Ovary (tissue), 7 donors: ENCODE measurements at regions not wholly inside any gene's neighbourhood (a gene's known extent, or its start where the extent isn't known, plus 50 kb on each side); places are given as distances from the start of the nearest gene placed in this dataset.

Experiments used
- DNase-seq, 5 donors: peaks; one replicate each; pipeline ENCODE4 v3.0.0-alpha.2; 2019 to 2020
- H3K27ac ChIP-seq, 2 donors: fragments of 200-600 bp; one replicate each; pipeline versions ENCODE4 v1.5.1 to v1.8.0; 2019 to 2022
- H3K27me3 ChIP-seq: fragments of 200-600 bp; one replicate; pipeline ENCODE4 v1.8.0; 2022
- H3K36me3 ChIP-seq: fragments of 200-600 bp; sonication (generic); one replicate; pipeline ENCODE4 v1.5.1; 2019
- H3K4me1 ChIP-seq: one replicate; pipeline ENCODE4 v1.8.1; 2013; ENCODE audit warnings: mild to moderate bottlenecking, moderate library complexity; ENCODE audit not compliant: insufficient read depth
- H3K4me3 ChIP-seq: fragments of 200-600 bp; sonication (generic); one replicate; pipeline ENCODE4 v1.5.1; 2017
- H3K9me3 ChIP-seq, 2 donors: fragments of 200-600 bp in 1 of 2; sonication (generic) in 1 of 2; one replicate each; pipeline versions ENCODE4 v1.5.1 to v1.8.1; 2013 to 2019; ENCODE audit warnings: mild to moderate bottlenecking in 1 of 2, moderate library complexity in 1 of 2
- EP300 ChIP-seq: sonication (generic); formaldehyde crosslinking; IDR thresholded peaks from one replicate; pipeline ENCODE4 v1.6.1; 2017; ENCODE audit warnings: antibody characterized with exemption
- POLR2A ChIP-seq: fragments of 450-650 bp; IDR thresholded peaks from one replicate; pipeline ENCODE4 v1.6.1; 2017; ENCODE audit warnings: antibody characterized with exemption, mild to moderate bottlenecking, moderate library complexity
- WGBS, 3 donors: extraction: QIAGEN DNeasy Blood & Tissue Kit in 1 of 3; methylation state at CpG; one replicate each; pipeline versions ENCODE4 v1.1.5 to v1.1.7; 2013 to 2017; 5-methylcytosine and 5-hydroxymethylcytosine counted together
- intact Hi-C, 4 donors: fragments of 100-400 bp; cut with DNase I; formaldehyde crosslinking; loops; one replicate each; pipeline versions ENCODE4 v1.11.0 to v1.15.1; 2022 to 2023
- TF ChIP-seq, protein P1 (sequence below), 3 donors: fragments of 450-650 bp in 2 of 3; fragments of 200-600 bp in 1 of 3; IDR thresholded peaks; one replicate each; pipeline versions ENCODE4 v1.5.1 to v1.8.0; 2016 to 2022; ENCODE audit warnings: antibody characterized with exemption in 3 of 3, mild to moderate bottlenecking in 1 of 3
- donor health status: DM: no; HTN: no; CAD: no; lungs with moderate emphysema.
- donor health status: DM: no; HTN: no; CAD: no.
- donor health status: Bipolar disorder and iron deficiency.
- donor health status: DM: no; HTN: no; CAD: no.
- donor health status: DM: yes; HTN: yes; CAD: no.

DNA sequence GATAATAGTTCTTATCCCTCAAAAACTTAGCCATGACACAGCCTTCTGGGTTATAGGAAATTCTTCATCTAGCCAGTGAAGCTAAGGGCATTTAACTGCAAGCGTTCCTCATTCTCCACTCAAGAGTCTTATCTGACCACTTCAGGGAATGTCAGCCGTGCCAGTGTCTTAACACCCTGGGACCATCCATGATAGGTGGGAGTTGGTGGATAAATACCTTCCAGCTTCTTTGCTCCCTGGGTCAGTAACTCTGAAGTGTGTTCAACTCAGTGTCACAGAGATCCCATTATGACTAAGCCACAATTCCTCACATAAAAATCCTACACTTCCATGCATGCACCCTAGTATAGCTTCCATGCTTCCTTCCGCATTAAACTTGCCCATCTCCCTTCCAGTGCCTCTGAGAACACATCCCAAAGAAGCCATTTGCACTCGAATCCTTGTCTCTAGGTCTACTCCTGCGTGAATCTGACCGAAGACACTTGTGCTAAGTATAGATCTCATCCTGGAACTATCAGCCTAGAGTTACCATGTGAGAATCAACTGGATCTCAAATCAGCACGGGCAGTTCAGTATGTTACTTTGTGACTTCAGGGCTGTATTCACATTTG, 264.3 kb upstream of the MAF start:
- no peaks in the 10 kb centered on the region for H3K36me3 ChIP-seq
- H3K27ac ChIP-seq = no peak overlapping the region
- no peaks in the 10 kb centered on the region for H3K27me3 ChIP-seq
- TF ChIP-seq EP300 (no peak), POLR2A (no peak)
- TF ChIP-seq, protein P1, sequence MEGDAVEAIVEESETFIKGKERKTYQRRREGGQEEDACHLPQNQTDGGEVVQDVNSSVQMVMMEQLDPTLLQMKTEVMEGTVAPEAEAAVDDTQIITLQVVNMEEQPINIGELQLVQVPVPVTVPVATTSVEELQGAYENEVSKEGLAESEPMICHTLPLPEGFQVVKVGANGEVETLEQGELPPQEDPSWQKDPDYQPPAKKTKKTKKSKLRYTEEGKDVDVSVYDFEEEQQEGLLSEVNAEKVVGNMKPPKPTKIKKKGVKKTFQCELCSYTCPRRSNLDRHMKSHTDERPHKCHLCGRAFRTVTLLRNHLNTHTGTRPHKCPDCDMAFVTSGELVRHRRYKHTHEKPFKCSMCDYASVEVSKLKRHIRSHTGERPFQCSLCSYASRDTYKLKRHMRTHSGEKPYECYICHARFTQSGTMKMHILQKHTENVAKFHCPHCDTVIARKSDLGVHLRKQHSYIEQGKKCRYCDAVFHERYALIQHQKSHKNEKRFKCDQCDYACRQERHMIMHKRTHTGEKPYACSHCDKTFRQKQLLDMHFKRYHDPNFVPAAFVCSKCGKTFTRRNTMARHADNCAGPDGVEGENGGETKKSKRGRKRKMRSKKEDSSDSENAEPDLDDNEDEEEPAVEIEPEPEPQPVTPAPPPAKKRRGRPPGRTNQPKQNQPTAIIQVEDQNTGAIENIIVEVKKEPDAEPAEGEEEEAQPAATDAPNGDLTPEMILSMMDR (IDR thresholded peaks at IDR 0.05) = no peak
- H3K4me3 ChIP-seq = no peak overlapping the region
- no peak for DNase-seq
- no peaks in the 10 kb centered on the region for H3K4me1 ChIP-seq
- intact Hi-C loops = no loop called here
- H3K9me3 ChIP-seq = no peaks in the 10 kb centered on the region
- 93 to 96% (median 94%) methylated on average over 7 of the region's 7 CpGs for WGBS, 3 donors

DNA sequence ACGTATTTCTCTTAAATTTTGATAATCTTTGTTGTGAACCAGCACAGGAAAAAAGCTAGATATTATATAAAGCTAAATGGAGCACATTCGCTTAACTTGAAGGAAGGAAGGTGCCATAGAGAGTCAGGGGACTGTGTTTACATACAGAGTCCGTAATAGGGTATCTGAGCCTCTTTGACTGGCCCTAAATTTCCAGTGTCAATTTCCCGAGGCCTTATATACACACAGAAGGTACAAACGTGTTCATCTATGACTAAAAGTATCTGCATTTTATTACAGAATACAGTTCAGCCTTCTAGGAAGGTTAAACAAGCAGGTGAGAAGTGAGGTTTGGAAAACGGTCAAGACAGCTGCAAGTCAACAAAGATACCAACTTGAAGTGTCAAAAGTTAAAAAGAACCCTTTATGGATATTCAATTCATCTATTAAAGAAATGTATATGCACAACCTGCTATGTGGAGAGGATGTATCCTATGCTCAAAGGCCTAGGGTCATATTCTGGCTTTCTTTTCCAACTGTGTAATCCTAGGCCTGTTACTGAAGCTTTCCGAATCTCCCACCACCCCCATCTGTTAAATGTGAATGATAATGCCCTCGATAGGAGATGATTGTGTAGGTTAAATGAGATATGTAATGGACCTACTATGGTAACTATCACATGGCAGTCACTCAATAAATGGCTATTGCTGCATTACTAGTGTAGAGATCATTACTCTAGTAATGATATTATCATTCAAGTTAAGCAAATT, 263.7 kb upstream of the MAF start:
- Histone ChIP-seq H3K27ac (no peak overlapping the region), H3K36me3 (no peaks in the 10 kb centered on the region), H3K4me3 (no peak overlapping the region), H3K9me3 (no peaks in the 10 kb centered on the region), H3K4me1 (no peaks in the 10 kb centered on the region), H3K27me3 (no peaks in the 10 kb centered on the region)
- TF ChIP-seq EP300 = no peak
- no peak for TF ChIP-seq POLR2A
- TF ChIP-seq, protein P1 (IDR thresholded peaks at IDR 0.05) = no peak
- 72 to 80% (median 76%) methylated on average over 8 of the region's 8 CpGs for WGBS, 3 donors
- DNase-seq = no peak
- intact Hi-C loops = no loop called here

DNA sequence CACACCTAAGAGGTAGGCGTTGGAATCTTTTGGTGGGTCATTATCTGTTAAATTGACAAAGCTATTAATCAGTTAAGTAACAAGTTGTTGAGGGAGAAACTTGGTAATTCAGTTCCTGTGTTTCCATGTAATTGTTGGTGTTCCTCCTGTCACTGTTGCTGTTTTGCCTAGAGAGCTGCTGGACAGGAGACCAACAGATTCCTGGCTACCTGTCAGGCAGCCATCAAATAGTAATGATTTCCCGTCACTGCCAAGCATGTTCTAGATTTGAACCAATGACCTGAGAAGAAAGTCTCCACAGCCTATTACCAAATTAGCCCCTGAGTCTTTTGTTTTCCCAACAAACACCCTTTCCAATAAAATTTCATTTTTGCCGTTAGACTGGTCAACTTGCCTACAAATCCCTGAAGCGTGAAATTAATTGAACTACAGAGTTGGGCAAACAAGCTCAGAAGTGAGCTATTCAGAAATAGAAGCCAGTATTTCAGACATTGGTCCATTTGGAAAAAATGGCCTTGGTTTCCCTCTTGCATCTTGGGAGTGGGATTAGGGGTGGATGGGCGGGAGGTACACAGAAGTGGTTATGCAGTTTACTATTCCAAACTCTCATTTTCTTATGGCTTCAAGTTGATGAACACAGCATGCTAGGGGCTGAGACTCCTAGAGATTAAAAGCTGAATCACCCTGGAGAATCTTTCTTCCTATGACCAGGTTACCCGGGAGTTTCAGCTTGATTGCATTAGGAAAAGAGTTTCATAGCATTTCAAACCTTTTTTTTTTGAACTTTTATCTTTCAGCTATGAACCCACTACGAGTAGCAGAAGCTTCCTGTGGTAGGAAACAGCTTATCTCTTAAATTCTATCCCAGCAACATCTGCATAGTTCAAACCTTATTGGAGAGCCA, 262.8 kb upstream of the MAF start:
- intact Hi-C loops = no loop called here
- H3K4me1 ChIP-seq = no peaks in the 10 kb centered on the region
- no peaks in the 10 kb centered on the region for H3K36me3 ChIP-seq
- no peak overlapping the region for H3K27ac ChIP-seq
- H3K27me3 ChIP-seq = no peaks in the 10 kb centered on the region
- TF ChIP-seq POLR2A = no peak
- TF ChIP-seq, protein P1 (IDR thresholded peaks at IDR 0.05) = no peak
- no peak for TF ChIP-seq EP300
- DNase-seq = no peak
- 82 to 83% (median 82%) methylated on average over 7 of the region's 7 CpGs for WGBS, 3 donors
- no peaks in the 10 kb centered on the region for H3K9me3 ChIP-seq
- H3K4me3 ChIP-seq = no peak overlapping the region

DNA sequence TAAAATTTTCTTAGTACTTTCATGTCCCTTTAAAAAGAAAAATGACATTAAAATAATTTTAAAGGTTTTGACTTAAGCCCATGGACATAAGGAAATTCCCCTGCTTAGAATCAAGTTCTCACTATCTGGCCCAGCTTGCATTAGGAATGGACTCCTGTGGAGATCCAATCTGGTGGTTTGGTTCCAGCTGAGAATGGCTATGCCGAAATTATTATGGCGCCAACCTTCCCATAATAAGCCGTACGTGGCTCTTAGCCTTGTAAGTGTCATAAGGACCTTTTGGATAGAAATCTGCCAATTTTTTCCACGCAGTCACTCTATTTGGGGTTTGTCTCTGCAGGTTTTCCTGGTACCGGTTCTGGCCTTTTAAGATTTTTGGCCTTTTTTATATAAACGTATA, 262.1 kb upstream of the MAF start:
- no peak for DNase-seq
- intact Hi-C loops = no loop called here
- no peaks in the 10 kb centered on the region for H3K4me1 ChIP-seq
- H3K9me3 ChIP-seq = no peaks in the 10 kb centered on the region
- TF ChIP-seq, protein P1 (IDR thresholded peaks at IDR 0.05) = no peak
- TF ChIP-seq POLR2A (no peak), EP300 (no peak)
- H3K4me3 ChIP-seq = no peak overlapping the region
- 95 to 96% (median 96%) methylated on average over 7 of the region's 7 CpGs for WGBS, 3 donors
- no peak overlapping the region for H3K27ac ChIP-seq
- H3K36me3 ChIP-seq = no peaks in the 10 kb centered on the region
- no peaks in the 10 kb centered on the region for H3K27me3 ChIP-seq
